NCI-H345 treated with DMSO at 0.1 percent for 48 hours (cell line): ENCODE measurements at regions not wholly inside any gene's neighbourhood (a gene's known extent, or its start where the extent isn't known, plus 50 kb on each side); places are given as distances from the start of the nearest gene placed in this dataset.
"Not testable (repeated sequence)": the region's sequence is repeated elsewhere in the genome, so short reads cannot be mapped to it uniquely, and the experiment has no call there.

Experiments
- DNase-seq: peaks from one replicate; lab custom pipeline; 2025; ENCODE audit not compliant: unreplicated experiment; lab: John Stamatoyannopoulos, UW

DNA sequence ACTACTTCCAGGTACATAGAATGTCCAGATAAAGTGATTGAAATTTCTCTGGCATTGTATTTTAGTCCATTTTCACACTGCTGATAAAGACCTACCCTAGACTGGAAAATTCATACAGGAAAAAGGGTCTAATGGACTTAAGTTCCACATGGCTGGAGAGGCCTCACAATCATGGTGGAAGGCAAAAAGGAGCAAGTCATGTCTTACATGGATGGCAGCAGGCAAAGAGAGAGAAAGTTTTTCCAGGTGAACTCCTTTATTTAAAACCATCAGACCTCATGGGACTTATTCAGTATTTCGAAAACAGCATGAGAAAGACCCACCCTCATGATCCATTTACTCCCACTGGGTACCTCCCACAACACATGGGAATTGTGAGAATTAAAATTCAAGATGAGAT lies 1359.7 kb upstream of the RAG2 start:
- no peak for DNase-seq

DNA sequence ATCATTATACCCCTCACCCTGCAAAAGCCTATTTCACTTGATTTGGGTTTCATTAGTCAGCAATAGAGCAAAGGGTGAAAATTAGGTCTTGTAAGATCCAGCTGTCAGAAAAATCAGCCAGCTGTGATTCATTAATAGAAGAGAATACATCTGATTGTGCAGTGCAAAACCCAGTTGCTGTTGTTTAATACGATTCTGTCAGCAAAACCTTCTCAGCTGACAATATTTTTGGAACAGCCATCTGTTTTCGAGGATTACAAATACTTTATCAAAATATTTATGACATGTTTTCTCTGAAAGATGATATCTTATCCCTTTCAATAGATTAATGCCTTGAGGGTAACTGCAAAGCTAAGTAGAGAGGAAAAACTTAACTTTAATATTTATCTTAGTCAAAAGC lies 1354.0 kb upstream of the RAG2 start:
- no peak for DNase-seq

DNA sequence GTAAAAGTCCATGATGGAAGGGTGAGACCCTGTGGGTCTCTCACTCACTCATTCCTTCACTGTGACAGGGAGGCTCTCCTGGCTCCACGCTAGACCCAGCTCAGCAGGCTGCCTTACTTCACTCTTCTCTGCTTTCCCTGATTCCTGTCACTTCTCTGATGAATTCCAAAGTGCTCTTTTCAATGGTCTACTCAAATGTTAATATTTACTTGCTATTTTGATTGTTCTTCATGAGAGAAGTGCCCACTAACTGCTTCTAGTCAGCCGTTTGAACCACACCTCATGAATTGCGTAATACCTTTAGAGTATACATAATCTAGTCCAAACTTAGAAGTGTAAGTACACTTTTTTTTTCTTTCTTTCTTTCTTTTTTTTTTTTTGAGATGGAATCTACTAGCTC lies 1350.2 kb upstream of the RAG2 start:
- no peak for DNase-seq

DNA sequence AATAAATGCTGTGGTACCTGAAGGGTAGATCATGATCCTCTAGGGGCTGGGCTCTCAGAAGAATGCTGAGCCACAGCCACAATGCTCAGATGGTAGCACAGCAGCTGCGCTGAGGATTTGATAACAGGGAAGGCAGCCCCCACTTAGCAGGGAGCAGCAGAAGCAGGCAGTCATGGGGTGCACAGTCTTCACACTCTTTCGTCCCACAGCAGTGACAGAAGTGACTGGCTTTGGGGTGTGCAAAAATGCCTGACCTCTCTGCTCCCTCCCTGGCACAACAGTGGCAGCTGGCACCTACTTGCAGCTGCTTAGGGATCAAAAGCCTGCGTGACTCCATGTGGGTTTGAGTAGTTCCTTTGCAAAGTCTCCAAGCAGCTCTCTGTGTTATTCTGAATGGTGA lies 1349.8 kb upstream of the RAG2 start:
- DNase-seq = no peak

DNA sequence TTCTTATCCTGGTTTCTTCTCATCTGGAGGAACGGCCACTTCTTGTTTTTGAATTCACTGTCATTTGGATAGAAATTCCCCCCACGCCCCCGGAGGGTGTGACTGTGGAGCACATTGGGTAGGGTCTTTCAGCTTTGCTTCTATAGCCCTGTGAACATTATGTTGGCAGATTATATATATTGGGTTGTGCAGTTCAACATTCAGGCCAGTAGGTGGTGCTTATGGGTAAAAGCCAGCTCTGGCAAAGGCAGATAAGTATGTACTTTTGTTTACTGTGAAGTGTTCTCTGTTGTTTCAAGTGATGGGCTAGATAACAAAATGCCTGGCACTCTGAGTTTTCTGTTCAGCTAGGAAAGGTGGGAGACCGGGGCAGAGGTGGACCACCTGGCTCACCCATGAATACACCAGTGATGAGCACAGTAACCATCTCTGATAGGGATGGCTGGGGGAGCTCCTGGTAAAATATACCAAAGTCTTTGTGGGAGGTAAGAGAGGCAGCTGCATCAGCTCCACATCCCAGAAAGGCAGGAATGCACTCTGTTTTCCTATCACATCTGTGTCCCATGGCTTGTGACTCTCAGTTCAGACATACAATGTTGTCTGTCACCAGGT lies 1348.2 kb upstream of the RAG2 start:
- no peak for DNase-seq

DNA sequence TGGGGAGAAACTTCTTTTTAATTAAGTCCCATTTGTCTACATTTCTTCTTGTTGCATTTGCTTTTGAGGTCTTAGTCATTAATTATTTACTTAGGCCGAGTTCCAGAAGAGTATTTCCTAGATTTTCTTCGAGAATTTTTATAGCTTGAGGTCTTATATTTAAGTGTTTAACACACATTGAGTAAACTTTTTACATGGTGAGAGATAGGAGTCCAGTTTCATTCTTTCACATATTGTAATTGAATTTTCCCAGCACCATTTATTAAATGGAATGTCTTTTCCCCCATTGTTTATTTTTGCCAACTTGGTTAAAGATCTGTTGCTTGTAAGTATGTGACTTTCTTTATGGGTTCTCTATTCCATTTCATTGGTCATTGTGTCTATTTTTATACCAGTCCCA lies 1344.0 kb upstream of the RAG2 start:
- no peak for DNase-seq

DNA sequence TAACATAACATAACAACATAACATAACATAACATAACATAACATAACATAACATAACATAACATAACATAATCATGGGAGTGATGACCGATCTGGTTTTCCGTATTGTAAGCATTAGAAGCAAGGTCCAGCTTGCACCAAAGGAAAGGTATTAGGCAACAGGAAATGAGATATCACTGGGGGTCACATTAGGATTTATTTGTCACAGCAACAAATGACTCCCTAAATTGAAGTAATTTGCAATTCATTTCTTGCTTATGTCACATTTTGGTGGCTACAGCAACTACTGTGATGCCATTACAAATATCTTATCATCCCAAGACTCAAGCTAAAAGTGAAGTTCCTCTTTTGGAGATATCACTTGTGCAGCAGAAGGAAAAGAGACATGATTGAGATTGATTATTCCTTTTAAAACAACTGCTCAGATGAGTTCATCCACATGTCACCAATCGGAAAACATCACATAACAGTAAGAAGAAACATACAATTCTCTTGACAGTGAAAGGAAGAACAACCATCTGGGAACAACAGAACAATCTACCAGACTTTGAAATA lies 1331.1 kb upstream of the RAG2 start:
- no peak for DNase-seq

DNA sequence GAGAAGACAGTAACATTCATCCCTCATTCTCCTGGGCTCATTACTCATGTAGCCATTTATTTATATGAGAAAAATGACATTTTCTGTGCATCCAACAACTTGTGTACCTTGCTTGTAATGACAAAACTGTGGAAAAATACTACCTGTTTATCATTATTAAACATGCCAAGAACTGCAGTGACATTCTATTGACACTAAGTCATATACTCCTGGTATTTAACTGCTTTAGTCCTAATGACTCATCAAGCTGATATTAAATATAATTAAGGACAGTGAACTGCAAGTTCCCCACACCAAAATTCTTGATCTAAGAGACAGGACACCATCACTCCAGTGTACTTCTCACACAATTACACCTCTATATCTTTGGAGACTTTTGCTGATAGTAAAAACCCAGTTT lies 1328.7 kb upstream of the RAG2 start:
- no peak for DNase-seq

DNA sequence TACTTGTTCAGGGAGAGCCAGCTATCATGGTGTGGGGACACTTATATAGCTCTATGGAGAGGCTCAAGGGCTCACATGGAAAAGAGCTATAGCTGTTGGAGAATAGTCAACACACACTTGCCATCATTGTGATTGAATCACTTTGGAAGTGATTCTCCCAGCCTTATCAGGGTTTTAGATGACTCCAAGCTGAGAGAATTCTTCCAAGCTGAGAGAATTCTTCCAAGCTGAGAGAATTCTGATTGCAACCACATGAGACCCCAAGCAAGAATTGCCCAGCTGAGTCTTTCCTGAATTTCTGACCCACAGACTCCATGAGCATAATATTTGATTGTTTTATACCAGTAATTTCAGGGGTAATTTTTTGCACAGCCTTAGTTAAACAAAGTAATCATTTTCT lies 1318.3 kb upstream of the RAG2 start:
- no peak for DNase-seq

DNA sequence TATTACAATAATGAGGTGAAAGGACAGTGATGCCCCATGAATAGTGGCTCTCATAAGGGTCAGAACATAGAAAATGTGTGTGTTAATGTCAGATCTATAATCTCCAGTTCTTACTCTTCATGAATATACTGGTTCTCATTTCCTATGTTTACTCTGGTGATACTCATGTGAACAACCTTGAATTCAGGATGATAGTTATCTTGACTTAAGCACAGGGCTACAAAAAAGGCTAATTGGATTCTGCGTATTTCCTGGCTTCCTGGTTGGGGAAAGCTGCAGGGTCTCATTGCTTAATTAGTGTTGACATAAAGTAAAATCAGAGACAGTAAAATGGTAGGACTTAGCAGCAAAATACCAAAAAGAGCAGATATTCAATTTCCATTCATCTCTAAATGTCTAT lies 1316.8 kb upstream of the RAG2 start:
- no peak for DNase-seq

DNA sequence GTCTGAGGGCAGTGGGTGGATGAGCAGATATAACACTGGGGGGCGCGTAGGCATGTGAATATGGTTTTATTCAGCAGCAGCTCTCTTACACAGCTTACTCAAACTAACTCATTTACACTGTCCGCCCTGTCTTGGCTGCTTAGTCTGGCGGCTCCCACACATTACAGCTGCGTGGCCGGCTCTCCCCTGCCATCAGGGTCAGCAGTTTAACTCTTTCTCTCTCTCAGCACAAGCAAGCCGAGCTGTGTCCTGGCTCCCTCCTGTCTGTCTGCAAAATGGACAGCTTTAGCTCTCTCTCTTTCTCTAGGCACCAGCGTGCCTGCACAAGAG lies 1310.1 kb upstream of the RAG2 start:
- DNase-seq = no peak

DNA sequence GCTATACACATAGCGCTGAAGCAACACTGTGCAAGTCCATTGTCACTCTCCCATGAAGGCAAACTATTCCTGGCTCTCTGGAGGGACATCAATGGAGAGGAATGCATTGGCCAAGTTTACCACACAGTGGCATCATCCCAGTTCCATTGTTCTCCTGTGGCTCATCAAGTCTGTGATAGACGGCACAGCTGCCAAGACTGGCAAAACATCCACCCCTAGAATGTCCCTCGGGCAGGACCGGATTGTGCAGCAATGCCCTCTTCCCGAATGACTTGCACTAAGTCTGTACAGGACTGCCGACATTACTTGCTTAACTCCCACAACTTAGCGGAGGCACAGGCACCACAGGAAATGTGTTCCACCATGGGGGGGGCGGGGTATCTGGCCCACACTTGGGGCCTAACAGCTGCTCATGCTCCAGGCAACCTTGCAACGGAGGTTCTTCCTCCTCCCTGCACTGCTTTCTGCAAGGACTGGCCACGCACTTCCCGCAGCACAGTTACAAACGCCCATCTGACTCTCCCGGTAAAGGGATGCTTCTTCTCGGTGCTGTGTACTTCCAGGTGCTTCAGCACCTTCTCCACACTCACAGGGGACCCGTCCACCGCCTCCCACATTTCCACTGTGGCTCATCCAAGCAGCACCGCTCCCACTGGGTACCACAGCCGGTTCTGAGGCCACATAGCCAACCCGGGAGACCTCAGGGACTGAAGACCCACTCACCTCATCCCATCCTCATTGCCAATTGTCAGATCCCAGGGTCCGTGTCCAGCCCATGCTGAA lies 1309.6 kb upstream of the RAG2 start:
- no peak for DNase-seq

DNA sequence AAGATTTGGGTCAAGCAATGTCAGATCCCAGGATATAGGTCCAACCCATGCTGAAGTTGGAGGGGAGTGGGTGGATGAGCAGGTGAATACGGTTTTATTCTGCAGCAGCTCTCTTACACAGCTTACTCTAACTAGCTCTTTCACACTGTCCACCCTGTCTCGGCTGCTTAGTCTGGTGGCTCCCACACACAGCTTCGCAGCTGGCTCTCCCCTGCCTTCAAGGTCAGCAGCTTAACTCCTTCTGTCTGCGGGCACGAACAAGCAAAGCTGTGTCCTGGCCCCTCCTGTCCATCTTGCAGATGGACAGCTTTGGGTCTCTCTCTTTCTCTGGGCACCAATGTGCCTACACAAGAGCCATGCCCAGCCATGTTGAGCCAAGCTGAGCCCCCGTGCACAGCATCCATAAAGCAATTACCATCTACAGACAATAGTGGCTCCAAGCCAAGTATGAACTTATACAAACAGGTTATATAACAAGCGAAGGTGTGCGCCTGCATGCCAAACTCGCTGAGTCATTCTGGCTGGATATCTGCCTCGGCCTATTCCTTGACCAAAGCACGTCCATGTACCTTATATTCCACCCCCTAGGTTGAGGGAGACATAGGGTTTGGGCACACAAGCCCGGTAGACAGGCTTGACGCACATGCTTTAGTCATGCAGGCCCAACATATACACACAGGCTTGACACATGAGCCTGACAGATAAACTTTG lies 1307.8 kb upstream of the RAG2 start:
- no peak for DNase-seq

DNA sequence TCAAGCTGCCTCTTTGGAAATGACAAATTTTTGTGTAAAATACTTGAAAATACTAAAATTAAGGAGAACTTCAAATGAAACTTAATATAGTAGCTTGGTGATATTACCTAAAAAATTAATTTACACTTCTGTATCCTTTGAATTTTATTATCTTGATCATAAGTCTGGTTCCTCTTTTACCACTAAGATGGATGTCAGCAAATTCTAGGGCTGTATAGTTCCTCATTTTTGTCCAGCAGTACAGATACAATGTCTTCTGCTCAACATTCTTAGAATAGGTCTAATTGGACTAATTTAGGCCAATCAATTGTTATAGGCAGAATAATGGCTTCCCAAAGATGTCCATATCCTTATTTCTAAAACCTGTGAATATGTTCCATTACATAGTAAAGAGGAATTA lies 1298.0 kb upstream of the RAG2 start:
- no peak for DNase-seq

DNA sequence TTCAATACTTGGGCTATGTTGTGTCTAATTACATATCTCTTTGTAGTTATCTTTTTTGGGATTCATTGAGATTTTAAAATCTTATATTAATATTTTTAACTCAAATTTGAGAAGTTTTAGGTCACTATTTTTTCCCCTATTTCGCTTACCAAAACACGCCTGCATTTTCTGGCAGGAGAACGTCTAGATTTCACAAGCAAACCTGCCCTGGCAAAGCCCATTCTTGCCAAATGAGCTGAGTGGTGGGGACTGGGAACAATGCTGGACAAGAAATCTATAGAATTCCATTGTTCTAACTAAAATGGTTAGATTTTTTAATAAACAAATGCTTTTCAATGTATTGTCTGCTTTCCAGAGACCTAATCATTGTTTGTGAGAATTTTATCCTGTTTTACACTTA lies 1283.7 kb upstream of the RAG2 start:
- no peak for DNase-seq

DNA sequence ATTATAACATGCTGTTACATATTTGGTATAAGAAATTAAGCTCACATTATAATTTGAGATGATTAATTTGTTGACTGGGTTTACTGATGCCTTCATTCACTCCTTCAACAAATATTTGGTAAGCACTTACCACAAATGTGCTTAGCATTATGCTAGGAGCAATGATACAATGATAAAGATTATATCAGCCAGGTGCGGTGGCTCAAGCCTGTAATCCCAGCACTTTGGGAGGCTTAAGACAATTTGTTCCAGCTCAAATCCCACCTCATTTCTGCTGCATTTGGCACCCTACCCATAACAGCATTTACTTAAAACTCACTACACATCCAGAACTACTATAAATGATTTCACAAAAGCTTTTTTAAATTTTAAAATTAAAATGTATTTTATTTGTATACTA lies 1263.6 kb upstream of the RAG2 start:
- no peak for DNase-seq

DNA sequence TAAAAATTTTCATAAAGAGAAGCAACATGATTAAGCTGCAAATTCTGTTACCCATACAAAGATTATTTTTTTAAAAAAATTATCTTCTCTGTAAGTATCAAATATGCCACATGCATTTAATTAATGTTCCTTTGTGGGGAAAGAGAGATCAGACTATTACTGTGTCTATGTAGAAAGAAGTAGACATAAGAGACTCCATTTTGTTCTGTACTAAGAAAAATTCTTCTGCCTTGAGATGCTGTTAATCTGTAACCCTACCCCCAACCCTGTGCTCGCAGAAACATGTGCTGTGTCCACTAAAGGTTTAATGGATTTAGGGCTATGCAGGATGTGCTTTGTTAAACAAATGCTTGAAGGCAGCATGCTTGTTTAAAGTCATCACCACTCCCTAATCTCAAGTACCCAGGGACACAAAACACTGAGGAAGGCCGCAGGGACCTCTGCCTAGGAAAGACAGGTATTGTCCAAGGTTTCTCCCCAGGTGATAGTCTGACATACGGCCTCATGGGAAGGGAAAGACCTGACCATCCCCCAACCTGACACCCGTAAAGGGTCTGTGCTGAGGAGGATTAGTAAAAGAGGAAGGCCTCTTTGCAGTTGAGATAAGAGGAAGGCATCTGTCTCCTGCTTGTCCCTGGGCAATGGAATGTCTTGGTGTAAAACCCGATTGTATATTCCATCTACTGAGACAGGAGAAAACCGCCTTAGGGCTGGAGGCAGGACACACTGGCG lies 1260.9 kb upstream of the RAG2 start:
- DNase-seq = not testable (repeated sequence)

DNA sequence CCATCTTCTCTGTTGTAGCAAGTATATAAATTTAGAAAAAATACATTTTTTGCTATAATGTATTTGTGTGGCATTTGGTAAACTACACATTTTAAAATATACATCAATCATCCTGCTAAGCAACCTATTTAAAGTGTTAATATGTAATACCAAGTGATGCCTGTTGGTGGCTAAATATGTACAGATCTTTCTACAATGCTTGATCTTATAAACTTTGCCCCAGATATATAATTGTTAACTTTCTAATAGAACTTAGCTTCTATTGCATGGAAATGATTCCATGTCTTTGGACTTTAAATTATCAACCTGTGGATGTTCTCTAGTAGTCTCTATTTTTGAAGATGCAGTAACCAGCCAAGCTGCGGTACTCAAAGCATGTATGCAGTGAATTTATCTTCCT lies 1260.4 kb upstream of the RAG2 start:
- DNase-seq = no peak

DNA sequence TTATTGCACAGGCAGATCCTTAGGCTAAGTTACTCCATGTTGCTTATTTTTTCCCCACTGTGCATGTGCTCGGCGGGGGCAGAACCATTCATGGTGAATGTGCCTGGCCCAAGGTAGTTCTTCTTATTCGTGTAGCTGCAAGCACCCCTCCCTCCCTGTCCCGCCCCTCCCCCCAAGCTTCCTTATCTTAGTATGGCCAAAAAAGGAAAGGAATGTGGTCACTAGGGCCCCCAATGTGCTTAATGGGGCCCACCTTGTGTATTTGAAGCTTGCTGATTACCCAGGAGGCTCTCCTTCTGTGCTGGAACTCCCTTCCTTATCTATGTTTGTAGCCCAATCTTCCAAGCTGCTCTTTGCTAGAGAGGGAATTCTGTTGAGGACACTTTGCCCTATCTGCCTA lies 1259.7 kb upstream of the RAG2 start:
- DNase-seq = no peak

DNA sequence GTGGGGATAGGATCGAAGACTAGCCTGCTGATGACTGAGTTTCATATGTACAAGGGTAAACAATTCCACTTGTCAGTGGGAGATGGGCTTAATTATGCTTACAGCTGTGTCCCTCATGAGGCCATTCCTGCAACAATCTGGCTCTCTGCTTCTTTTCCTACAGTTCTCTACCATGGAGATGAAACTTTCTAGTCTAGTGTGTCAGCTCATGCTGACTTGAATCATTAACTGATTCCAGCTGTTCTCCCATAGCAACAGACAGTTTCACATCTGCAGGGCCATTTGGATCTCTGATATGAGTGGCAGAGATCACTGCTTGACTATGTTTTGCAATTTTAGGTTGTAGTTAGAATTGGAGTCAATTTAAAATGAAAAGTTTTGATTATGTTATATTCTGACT lies 1251.7 kb upstream of the RAG2 start:
- DNase-seq = no peak

DNA sequence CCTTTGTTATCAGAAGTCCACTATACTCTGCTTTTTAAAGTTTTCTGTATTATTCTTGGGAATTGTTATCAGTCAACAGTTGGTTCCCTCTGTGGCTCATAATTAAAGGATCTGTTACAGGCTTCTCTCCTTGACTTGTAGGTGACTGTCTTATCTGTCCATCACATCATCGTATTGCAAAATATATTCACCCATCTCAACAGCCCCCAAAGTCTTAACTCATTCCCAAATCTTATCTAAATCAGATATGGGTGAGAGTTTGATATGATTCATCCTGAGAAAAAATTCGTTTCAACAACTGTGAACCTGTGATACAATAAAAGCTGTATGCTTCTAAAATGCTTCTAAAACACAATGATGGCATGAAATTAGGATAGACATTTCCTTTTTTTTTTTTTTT lies 1245.6 kb upstream of the RAG2 start:
- no peak for DNase-seq

DNA sequence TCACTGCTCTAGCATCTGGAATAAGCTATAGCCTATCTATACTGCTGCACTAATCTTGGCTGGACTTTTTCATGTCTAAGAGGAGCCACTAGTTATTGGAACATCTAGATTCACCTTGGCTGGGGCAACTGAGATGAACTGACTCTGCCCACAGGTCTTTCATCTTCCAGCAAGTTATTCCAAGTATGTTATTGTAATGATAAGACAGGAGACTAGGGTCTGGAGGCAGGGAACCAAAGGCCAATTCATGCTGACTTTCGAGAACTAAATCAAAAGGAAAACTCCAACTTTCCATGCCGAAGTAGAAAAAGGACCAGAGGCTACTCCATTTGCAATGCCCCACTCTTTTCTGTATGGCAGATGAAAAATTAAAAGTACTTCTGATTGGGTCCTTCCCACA lies 1243.0 kb upstream of the RAG2 start:
- DNase-seq = no peak
